ENCODE measurements at regions not wholly inside any gene's neighbourhood (a gene's known extent, or its start where the extent isn't known, plus 50 kb on each side); places are given as distances from the start of the nearest gene placed in this dataset.
"Not testable (repeated sequence)": the region's sequence is repeated elsewhere in the genome, so short reads cannot be mapped to it uniquely, and the experiment has no call there.

GRCh38 chr15:79602180-79602579 lies 170.0 kb downstream of the MINAR1 start:
- DNase-seq (ENCODE audit: low read depth in 3 of 3, low spot score in 2 of 3) = no peak

- no peak for DNase-seq (ENCODE audit: low read depth in 3 of 3, low spot score in 2 of 3)
These were observed 170.6 kb downstream of the MINAR1 start for GRCh38 chr15:79602731-79603130.

DNA sequence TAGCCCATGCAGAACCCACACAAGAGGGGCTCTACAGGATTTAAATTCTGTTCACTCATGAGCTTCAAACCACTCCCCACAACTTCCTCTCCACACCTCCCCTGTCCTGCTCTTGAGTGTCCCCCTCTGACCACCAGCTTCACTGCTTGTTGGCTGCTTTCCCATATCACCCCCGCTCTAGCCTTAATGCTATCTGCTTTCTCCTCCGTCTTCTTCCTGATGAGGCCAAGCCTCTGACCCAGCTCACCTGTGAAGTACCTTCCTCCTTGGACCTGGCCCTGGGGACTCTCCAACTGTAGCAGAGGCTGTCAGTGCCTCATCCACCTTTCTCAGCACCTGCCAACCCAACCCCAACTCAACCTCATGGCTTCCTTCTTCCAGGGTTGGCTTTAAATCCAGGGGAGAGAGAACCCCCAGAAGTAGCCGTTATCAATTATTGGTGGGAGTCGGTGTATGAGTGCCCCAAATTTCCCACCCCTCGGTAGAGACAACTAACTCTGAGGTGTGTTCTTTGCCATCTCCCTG lies 174.8 kb downstream of the MINAR1 start:
- DNase-seq (ENCODE audit: low read depth in 3 of 3, low spot score in 2 of 3) = no peak

DNA sequence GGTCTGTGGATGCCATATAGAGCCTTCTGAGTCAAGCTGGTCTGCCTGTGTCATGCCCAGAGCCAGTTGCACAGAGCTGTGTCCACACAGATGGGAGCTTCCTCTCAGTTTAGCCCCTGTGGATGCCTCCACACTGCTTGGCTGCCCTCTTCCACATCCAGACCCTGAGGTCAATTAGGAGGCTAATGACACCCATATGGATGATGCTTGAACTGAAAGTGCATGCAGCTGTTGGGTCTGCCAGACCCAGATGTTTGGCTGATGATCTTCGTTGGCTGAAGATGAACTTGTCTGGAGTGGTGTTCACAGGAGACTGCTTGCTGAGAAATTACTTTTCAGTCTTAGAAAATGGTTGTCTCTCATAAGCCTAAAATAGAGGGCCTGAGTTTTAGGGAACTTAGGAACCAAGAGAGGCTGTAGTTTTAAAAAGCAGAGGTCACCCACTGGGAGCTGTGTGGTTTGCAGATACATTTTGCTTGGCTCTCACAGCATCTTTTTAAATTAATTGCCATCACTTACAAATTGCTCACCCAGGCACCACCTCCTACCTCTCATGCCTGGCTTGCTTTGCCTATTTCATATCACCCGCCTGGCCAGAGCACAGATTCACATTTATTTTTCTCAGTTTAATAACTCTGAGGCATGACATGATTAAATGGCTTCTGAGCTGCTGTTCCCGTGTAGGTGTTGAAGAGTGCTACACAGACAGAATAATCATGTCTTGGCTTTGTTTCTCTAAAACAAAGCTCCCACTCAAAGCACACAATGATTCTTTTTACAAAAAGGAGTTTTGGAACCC lies 176.1 kb downstream of the MINAR1 start:
- DNase-seq (ENCODE audit: low read depth in 3 of 3, low spot score in 2 of 3) = no peak

GRCh38 chr15:79609506-79609905 lies 177.4 kb downstream of the MINAR1 start:
- no peak for DNase-seq (ENCODE audit: low read depth in 3 of 3, low spot score in 2 of 3)

- no peak for DNase-seq (ENCODE audit: low read depth in 3 of 3, low spot score in 2 of 3)
These were observed 177.9 kb downstream of the MINAR1 start for GRCh38 chr15:79610021-79610420.

DNA sequence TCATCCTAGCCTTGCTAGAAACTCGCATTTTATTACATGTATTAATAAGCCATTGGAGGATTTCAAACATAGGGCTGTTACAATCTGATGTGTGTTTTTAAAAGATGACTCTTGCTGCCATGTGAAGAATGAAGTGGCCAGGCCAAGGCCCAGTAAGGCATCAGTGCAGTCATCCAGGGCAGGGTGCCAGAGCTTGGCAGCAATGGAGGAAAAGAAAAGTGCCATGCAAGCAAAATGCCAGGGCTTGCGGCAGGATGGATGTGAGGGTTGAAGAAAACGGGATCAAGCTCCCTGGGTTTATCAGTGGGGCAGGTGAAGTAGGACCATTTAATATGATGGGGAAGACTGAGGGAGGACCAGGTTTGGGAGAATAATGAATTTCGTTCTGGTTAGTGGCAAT lies 183.6 kb downstream of the MINAR1 start:
- no peak for DNase-seq (ENCODE audit: low read depth in 3 of 3, low spot score in 2 of 3)

GRCh38 chr15:79617071-79617470 lies 184.9 kb downstream of the MINAR1 start:
- no peak for DNase-seq (ENCODE audit: low read depth in 3 of 3, low spot score in 2 of 3)

- no peak for DNase-seq (ENCODE audit: low read depth in 3 of 3, low spot score in 2 of 3)
These were observed 188.1 kb downstream of the MINAR1 start for GRCh38 chr15:79620112-79620857.

DNA sequence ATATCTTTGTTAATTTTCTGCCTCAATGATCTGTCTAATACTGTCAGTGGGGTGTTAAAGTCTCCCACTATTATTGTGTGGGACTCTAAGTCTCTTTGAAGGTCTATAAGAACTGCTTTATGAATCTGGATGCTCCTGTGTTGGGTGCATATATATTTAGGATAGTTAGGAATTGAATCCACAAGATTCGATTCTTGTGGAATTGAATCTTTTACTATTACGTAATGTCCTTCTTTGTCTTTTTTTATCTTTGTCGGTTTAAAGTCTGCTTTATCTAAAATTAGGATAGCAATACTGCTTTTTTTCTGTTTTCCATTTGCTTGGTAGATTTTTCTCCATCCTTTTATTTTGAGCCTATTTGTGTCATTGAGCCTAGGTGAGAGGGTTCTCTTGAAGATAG lies 189.7 kb downstream of the MINAR1 start:
- not testable (repeated sequence) for DNase-seq (ENCODE audit: low read depth in 3 of 3, low spot score in 2 of 3)

DNA sequence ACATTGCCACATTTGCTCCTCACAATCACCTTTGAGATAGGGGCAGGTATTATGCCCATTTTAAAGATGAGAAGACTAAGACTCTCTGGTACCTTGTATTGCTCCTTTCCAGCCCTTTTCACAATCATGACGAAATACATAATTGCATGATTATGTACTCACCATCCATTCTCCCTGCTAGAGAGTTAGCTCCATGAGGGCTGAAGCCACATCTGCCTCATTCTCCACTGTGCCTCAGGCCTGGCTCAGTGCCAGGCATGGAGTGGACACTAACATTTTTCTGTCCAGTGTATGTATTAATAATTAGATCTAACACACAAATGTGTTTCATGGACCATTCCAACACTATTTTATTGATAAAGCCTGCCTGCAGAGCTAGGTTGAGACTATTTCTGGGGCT lies 191.4 kb downstream of the MINAR1 start:
- DNase-seq (ENCODE audit: low read depth in 3 of 3, low spot score in 2 of 3) = no peak

- DNase-seq (ENCODE audit: low read depth in 3 of 3, low spot score in 2 of 3) = no peak
These were observed 197.6 kb downstream of the MINAR1 start for GRCh38 chr15:79629687-79630086.

GRCh38 chr15:79632457-79632856 lies 200.3 kb downstream of the MINAR1 start:
- DNase-seq (ENCODE audit: low read depth in 3 of 3, low spot score in 2 of 3) = no peak

DNA sequence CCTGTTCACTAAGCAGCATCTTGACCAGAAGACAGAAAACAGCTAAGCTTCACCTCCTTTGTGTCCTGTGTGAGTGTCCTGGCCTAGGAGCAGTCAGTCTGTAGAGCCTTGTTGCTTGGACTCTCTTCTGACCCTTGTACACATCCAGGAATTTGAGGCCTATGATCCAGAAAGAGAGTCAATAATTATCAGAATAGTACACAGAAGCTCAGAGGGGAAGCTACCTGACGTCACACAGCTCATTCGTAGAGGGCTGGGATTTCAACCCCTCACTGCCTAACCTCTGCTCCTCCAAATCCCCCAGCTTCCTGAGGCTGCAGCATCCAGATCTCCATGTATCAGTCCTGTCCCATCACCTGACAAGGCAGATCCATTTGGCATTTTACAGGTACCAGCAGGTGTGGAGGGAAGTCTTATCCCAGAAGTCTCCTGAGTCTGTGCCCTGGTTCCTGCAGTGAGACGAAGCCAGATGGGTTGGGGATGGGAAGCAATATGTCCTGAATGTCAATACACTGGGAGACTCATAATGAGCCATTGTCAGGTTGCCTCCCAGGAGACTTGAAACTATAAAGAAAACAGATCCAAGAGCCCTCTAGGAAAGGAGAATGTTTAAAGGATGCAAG lies 203.1 kb downstream of the MINAR1 start:
- DNase-seq (ENCODE audit: low read depth in 3 of 3, low spot score in 2 of 3) = no peak

DNA sequence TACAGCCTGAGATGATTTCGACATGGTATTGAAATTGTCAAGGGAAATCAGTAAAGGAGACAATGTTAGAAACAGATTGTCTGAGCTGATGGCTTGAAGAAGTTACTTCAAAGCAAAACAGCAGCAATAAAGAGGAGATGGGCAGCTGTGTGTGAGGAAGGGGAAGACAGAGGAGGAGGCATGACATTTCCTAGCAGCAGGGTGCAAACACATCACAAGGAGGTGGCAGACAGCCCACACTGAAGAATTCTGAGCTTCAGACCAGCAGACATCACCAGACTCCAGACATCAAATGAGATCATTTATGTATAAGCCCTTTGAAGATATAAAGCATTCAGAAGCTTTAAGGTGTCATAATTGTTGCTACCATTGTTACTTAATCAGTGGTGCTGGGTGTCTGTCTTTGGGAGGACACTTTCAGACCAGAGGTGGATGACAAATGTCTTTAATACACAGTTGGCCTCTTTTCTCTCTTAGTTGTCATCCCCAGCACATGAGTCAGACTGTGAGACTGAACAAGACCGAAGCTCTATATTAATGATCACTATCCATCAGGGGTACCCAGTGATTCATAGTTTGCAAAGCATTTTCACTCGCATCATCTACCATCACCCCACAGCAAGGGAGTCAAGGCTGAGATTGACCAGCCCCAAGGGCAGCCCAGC lies 203.9 kb downstream of the MINAR1 start:
- DNase-seq (ENCODE audit: low read depth in 3 of 3, low spot score in 2 of 3) = no peak

DNA sequence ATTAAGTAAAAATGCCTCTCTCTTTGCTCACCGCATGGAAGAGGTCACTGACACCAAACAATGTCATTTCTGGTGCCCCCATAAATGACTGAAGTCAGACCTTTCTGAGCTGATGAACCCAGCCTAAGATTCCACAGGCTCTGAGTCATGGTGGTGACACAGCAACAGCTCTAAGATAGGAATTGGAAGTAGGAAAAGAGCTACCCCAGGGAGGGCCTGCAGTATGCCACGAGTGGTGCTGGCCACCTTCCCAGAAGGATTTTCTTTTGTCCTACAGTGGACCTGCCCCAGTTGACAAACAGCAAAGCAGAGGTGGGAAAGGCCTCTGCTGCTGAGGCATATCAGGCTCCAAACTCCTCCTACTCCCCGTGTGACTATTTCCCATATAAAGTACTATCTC lies 208.1 kb downstream of the MINAR1 start:
- no peak for DNase-seq (ENCODE audit: low read depth in 3 of 3, low spot score in 2 of 3)

DNA sequence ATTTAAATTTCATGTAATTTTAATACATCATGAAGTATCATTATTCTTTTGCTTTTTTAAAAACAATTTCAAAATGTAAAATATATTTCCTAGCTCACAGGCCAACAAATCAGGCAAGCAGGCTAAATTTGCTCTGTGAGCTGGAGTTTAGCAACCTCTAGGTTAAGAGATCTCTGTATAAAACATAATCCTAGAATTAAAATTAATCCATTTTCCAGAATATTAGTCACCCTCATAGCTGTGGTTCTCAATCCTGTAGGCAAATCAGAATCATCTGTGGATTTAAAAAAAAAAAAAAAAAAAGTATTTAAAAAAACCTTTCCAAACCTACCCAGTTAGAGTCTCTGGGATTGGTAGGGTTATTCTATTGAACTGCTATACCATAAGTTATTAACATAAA lies 209.7 kb downstream of the MINAR1 start:
- no peak for DNase-seq (ENCODE audit: low read depth in 3 of 3, low spot score in 2 of 3)

- no peak for DNase-seq (ENCODE audit: low read depth in 3 of 3, low spot score in 2 of 3)
These were observed 211.3 kb downstream of the MINAR1 start for GRCh38 chr15:79643393-79643792.

DNA sequence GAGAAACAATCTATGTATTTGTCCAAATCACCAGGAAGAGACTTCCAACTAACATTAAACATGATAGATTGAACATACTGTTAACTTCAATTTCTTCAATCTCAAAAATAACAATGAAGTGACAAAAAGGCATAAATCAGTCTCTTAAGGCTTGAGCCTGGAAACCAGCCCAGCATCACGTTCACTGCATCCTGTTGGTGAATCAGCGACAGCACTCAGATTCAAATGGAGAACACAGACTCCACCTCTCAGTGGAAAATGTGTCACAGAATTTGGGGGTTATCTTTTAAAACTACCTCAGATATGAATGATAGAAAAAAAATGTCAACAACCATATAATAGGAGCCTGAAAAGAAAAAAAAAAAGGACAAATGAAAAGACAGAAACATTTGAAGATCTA lies 212.0 kb downstream of the MINAR1 start:
- DNase-seq (ENCODE audit: low read depth in 3 of 3, low spot score in 2 of 3) = no peak

DNA sequence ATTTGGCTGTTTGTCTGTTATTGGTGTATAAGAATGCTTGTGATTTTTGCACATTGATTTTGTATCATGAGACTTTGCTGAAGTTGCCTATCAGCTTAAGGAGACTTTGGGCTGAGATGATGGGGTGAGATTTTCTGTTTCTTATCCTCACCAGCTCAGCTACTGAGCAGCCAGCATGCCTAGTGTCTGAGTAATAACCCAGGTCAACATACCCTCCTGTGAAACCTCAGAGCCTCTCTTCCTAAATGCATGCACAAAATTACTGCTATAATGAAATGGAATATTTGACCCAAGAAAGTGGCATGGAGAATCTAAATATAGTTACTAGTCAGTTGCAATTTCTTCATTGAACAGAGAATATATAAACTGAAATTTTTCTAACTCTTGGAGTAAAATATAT lies 220.8 kb downstream of the MINAR1 start:
- DNase-seq (ENCODE audit: low read depth in 3 of 3, low spot score in 2 of 3) = not testable (repeated sequence)

DNA sequence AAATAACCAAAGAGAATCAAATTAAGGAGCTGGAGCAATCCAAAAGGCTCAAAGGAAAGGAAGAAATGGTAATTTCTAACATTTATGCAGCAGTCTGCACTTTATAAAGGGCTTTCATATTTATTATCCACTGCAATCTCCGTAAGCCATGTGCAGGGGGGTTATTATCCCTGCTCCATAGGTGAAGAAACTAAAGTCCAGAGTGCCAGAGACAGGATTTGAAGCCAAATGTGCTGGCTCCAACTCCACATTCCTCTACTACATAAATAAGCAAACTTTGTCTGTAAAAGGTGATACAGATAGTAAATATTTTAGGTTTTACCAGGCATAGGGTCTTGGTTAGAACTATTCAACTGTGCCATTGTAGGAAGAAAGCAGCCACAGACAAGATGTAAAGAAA lies 221.4 kb downstream of the MINAR1 start:
- DNase-seq (ENCODE audit: low read depth in 3 of 3, low spot score in 2 of 3) = no peak

Data from right renal cortex interstitium (tissue), 3 donors.